Mucosa of gallbladder (tissue), 1 donor: ENCODE measurements at regions not wholly inside any gene's neighbourhood (a gene's known extent, or its start where the extent isn't known, plus 50 kb on each side); places are given as distances from the start of the nearest gene placed in this dataset.

Source experiments
- DNase-seq: peaks from one replicate; pipeline ENCODE4 v3.0.0-alpha.2; 2020; ENCODE audit warnings: low spot score
- donor health status: DM: no; HTN: no; CAD: no.

DNA sequence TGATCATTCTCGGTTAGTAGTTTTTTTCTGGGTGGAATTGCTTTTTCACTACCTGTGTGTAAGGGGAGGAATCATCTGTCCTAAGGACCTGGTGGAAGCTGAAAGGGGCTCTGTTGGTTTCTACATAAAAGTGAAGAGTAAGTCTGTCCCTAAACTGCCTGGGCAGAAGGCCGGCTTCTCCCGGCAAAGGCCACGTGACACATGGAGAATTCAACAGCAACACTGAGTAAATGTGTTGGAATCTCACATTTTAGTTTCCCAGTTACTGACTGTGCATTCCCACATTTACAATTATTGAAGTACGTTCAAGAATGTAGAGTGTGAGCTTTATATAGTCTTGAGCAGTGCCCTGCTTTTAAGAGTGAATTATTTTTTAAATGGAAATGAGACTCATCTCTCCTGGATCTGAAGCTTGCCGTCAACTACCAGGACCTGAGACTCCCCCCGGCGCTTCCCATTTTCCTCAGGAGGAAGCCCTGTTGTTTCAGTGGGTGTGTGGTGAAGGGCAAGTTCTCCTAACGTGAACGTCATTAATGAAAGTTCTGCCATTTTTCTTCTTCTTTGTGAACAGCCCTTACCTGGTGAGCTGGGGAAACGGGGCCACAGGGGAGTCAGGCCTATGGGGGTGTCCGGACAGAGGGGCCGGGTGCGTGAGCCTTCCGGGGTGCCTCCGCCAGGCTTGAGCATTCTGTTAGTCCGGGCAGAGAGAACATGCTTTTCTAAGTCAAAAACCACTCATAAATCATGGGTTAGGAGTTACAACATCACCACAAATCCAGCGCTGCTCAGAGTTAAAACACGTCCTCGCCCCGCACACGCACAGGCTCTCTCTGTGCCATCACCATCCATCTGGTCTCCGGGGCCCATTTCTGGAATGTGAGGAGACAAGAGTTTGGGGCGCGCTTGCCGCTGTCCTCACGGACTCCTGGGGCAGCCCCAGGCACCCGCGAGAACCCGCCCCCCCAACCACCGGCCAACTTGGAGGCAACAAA is 56.6 kb upstream of the SMOC2 start:
- no peak for DNase-seq

- DNase-seq, result no peak
These were observed 55.8 kb upstream of the SMOC2 start for GRCh38 chr6:168385037-168385759.

DNA sequence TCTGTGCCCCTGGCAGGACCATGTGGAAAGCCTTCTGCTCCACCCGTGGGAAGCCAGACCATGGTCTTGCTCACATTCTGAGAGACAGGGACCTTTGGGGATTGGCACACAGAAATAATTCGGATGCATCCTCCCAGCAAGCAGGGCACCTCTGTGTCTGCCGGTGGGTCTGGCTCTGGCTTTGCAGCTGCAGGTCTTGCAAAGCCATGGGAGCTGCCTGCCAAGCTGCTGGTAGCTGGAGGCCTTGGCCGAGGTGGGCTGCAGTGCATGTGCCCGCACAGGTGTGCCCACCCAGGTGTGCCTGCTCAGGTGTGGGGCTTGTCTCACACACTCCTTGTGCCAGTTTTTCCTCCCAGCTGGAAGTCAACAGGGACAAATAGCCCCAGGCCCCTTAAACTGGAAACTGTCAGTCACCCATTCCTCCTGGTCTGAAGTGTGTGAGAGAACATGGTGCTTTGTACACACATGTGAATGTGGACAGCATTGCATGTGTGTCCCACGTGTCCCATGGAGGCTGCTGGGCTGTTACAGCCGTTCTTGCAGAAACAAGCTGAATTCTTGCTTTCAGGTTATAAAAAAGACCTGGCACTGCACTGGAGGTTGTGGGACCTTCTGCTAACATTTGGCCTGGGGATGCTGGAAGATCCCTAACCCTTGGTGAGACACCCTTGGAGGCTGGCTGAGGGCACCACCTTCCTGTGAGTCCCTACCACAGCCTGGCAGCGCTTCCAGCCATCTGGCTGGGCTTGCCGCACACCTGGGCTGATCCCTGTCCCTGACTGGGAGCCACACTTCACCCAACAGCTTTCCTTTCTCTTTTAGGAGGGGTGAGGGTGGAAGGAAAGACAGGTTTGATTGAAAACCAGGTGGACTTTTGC is 54.9 kb upstream of the SMOC2 start:
- DNase-seq, result no peak

GRCh38 chr6:168386973-168387372 is 54.0 kb upstream of the SMOC2 start:
- no peak for DNase-seq

GRCh38 chr6:168387426-168387825 is 53.6 kb upstream of the SMOC2 start:
- DNase-seq, result no peak

DNA sequence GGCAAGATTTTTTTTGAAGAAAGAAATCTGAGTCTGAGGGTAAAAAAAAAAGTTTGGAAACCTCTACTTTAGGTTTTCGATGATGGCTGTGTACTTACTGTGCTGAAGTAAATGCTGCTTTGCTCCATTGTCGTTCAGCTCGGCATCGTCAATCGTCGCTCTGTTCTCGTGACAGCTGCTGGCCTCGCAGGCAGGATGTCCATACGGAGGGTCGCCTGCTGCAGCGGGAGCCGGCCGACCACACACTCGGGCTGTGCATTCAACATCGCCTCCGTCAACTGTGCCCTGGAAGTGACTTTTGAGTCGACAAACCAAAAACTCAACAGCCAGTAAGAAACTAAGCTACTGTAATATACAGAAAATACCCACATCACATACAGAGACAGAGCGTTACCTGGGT is 53.1 kb upstream of the SMOC2 start:
- DNase-seq, result no peak

GRCh38 chr6:168388641-168389633 is 52.0 kb upstream of the SMOC2 start:
- no peak for DNase-seq

DNA sequence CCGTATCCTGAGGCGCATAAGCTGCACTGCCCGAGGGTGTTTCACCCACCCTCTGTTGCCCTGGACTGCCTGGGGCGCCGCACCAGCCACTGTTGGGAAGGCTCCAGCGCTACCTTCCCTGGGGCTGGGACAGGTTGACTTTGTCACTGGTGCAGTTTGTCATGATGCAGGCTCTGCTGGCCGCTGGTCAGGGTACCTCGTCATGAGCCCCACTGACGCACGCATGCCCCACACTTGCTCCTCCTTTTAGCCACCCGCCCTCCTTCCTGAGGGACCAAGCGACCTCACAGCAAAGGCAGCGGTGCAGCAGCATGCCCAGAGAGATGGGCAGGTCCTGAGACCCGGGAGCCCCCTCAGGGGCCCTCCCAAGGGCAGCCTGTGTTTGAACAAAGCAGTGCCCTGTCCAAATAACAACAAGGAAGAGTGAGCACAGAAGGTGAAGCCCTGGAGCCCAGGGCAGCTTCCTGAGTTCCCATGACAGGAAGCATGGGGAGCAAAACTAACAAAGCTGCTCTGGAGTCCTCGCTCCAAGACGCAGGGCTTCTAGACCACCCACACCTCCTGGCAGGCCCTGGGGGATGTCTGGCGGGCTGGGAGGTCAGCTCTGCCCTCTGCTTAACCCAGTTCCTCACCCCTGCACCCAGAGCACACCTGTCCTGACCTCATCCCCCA is 50.1 kb upstream of the SMOC2 start:
- DNase-seq, result no peak
